NT2/D1 (cell line): ENCODE measurements at regions not wholly inside any gene's neighbourhood (a gene's known extent, or its start where the extent isn't known, plus 50 kb on each side); places are given as distances from the start of the nearest gene placed in this dataset.

Experiments used
- SUZ12 ChIP-seq: IDR thresholded peaks from 2 replicates; pipeline ENCODE4 v1.6.1; 2011; ENCODE audit not compliant: insufficient read length, insufficient read depth; ENCODE audit errors: extremely low read depth
- YY1 ChIP-seq: IDR thresholded peaks from 2 replicates; pipeline ENCODE4 v1.6.1; 2011; ENCODE audit not compliant: insufficient read length, insufficient read depth
- ZNF274 ChIP-seq: IDR thresholded peaks from 2 replicates; pipeline ENCODE4 v1.6.1; 2011; ENCODE audit warnings: mild to moderate bottlenecking, low read depth, low read length

GRCh38 chr20:60837173-60837770 lies 414.8 kb upstream of the CDH4 start:
- no peak for TF ChIP-seq SUZ12
- TF ChIP-seq YY1 = no peak
- no peak for TF ChIP-seq ZNF274
